GM21360 (cell line): ENCODE measurements at regions not wholly inside any gene's neighbourhood (a gene's known extent, or its start where the extent isn't known, plus 50 kb on each side); places are given as distances from the start of the nearest gene placed in this dataset.
"Not testable (repeated sequence)": the region's sequence is repeated elsewhere in the genome, so short reads cannot be mapped to it uniquely, and the experiment has no call there.

Experiments
- ATAC-seq: cut with Tn5 transposase; IDR thresholded peaks from one replicate; pipeline ENCODE4 v1.9.1; 2021; ENCODE audit warnings: mild to moderate bottlenecking, moderate library complexity; ENCODE audit not compliant: unreplicated experiment

DNA sequence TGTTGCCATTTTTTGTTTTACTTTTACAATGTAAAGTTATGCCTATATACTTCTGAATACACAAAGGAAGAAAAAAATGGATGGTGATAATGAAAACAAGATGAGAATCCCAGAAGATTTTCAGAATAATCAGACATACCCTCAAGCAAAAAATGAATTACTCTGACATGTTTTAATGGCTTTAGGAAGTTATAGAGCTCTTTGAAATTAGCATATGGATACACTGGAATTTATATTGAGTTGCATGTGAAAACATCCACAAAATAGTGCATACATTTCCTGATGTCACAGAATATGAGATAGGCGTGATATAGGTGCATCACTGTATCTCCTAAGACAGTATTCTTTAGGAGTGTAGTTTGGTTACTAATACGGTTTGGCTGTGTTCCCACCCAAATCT, 351.3 kb downstream of the SLC7A11 start:
- no peak for ATAC-seq

DNA sequence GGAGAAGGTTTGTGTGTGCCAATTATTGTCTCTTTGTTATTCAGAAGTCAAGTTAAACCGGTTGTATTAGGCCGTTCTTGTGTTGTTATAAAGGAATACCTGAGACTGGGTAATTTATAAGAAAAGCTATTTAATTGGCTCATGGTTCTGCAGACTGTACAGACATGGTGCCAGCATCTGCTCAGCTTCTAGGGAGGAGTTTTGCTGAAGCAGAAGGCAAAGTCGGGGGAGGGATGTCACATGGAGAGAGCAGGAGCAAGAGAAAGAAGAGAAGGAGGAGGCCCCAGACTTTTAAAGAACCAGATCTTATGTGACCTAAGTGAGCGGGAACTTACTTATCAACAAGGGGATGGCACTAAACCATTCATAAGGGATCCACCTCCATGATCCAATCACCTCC, 349.3 kb upstream of the PCDH18 start:
- ATAC-seq: no peak

- ATAC-seq: not testable (repeated sequence)
These were observed 335.8 kb upstream of the PCDH18 start for GRCh38 chr4:137868067-137868466.

GRCh38 chr4:137866671-137867070, 334.4 kb upstream of the PCDH18 start:
- ATAC-seq: no peak

- ATAC-seq: no peak
These were observed 329.4 kb upstream of the PCDH18 start for GRCh38 chr4:137861682-137862081.

GRCh38 chr4:137853424-137853823, 321.1 kb upstream of the PCDH18 start:
- ATAC-seq: no peak

DNA sequence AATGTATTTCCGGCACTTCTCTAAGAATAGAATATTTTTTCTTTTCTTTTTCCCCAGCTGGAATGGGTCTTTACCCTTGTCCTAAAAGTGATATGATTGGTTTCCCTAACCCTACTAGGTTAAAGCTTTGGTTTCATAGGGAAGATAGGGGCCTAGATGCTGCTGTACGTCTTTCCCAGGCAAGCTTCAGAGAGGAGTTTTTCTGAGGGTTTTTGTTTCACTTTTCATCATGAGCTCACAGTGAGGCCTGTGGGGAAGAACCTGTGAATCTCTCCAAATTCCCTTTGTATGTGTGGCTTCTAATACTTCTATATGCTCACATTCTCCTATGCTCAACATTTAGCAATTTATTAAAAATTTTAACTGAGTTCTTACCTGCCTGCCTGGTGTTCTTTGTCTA, 320.0 kb upstream of the PCDH18 start:
- no peak for ATAC-seq

DNA sequence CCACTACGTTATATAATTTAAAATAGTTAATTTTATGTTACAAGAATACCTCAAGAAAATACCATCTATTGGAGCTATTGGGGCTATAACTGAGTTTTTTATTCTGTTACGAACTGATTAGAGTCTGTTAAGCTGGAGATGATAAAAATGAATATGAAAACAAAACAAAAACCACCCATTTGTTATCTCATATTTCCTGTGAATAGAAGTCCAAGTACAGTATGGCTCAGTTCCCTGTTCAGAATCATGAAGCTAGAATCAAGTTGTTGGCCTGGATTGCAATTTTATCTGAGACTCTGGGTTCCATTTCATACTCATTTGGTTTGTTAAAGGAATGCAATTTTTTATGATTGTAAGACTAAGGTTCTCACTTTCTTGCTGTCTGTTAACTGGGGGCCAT, 319.1 kb upstream of the PCDH18 start:
- ATAC-seq: no peak

- ATAC-seq: not testable (repeated sequence)
These were observed 295.7 kb upstream of the PCDH18 start for GRCh38 chr4:137827945-137828344.

DNA sequence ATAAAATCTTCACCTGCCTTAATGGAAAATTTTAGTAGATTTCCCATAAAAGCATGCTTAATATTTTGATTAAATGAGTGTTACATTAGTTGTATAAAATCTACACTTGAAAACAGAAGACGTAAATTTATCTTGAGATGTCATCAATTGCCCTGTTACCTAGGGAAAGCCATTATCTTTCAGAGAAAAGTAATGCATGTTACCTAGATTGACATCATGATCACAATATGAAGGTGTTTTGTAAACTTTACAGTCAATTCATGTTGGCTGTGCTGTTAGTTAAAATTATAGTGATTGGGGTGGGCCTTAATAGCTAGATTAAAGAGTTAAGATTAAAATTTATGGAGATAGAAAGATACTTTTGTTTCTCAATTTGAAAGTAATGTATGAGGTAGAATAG, 293.2 kb upstream of the PCDH18 start:
- no peak for ATAC-seq

GRCh38 chr4:137823007-137823406, 290.7 kb upstream of the PCDH18 start:
- no peak for ATAC-seq

DNA sequence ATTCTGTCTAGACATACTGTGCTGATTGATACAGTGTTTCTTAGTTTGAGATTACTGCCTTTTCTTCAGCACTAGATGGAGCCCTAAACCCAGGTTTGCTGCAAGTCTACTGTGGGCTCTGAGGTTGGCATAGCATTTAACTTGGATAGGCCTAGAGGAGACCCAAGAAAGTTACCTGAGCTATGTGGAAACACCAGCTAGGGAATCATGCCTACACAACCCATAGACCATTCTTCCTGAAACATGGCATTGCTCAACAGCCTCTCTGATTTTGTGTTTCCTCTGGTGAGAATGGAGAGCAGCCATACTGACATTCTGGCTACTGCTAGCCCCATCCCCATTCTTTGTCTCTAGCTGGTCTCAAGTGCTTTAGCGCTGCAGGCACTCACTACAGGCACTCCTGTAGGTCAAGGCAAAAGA, 287.7 kb upstream of the PCDH18 start:
- ATAC-seq: peak; percentile 95

- no peak for ATAC-seq
These were observed 280.0 kb upstream of the PCDH18 start for GRCh38 chr4:137812258-137812657.

DNA sequence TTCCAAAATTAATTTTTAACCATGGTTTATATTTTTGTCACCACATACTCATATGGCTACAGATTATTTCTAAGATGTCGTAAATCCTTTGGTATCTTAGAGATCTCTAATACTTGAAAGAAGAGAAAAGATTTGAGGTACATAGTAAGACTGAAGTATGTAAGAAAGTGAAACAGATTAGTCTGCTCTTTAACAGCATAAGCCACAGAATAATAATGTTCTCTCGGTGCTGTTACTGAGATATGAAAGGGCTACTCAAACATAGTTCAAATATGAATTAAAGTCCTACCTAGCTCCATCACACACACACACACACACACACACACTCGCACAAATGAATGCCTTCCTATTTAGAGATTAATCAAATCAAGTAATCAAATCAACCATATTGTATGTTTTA, 274.1 kb upstream of the PCDH18 start:
- ATAC-seq: no peak

- no peak for ATAC-seq
These were observed 272.7 kb upstream of the PCDH18 start for GRCh38 chr4:137804906-137805495.

DNA sequence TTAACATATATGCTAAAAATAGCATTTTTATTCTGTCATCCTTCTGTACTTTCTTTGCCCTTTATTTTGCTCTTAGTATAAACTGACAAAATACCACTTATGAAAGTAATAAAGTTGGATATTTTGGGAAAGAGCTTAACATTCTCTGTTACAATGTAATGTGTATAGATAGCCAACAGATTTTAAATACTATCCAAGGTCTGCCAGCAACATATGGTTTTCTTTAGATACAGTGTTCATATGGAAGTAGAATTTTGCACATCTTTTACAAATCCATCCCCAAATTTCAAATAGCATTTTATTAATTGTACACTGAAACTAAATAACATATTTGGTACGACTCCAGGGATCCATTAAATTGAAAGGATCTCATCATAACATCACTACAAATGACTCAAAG, 268.6 kb upstream of the PCDH18 start:
- ATAC-seq: no peak

DNA sequence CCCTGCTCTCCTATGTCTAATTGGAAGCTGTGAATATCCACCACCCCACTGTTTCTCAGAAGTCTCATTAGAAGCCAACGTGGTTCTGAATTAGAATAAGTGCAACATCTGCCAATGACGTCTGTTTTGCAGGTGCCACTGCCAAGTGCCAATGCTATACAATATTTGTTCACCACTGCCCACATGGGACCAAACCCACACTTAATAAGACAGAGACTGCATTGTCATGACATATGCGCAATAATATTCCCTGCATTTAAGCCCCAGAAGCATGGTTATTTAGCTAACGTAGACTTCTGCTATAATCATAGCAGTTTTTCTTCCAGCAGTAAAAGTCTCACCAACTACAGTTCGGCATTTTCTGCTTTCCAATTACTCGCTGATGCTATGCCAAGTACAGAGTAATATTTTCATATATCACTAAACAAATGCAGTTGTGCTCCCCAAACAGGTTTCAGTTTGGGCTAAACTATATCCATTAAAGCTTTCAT, 262.5 kb upstream of the PCDH18 start:
- ATAC-seq: no peak

DNA sequence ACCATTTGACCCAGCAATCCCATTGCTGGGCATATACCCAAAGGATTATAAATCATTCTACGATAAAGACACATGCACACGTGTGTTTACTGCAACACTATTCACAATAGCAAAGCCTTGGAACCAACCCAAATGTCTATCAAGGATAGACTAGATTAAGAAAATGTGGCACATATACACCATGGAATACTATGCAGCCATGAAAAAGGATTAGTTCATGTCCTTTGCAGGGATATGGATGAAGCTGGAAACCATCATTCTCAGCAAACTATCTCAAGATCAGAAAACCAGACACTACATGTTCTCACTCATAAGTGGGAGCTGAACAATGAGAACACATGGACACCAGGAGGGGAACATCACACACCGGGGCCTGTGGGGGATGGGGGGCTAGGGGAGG, 257.0 kb upstream of the PCDH18 start:
- not testable (repeated sequence) for ATAC-seq

GRCh38 chr4:137783923-137784322, 251.6 kb upstream of the PCDH18 start:
- ATAC-seq: not testable (repeated sequence)

- no peak for ATAC-seq
These were observed 243.4 kb upstream of the PCDH18 start for GRCh38 chr4:137775701-137776100.

DNA sequence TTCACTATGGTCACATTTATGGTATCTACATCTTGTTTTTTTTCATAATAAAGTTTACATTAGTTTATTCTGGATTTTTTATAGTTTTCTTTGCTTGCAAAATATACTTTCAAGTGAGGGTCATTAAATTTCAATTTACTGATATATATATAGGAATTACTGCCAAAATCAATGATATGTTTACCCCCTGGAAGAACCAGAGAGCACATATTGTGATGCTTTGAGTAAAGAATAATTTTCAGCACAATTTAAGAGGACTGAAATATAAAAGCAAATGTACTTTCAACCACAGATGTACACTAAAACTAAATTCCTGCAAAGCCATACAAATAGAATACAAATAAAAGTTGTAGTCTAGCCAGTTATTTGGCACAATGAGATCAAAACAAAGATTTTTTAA, 242.2 kb upstream of the PCDH18 start:
- no peak for ATAC-seq

GRCh38 chr4:137768881-137769280, 236.6 kb upstream of the PCDH18 start:
- ATAC-seq: no peak

GRCh38 chr4:137768196-137768595, 235.9 kb upstream of the PCDH18 start:
- no peak for ATAC-seq
